Endodermal cell (in vitro differentiated cells): ENCODE measurements at regions not wholly inside any gene's neighbourhood (a gene's known extent, or its start where the extent isn't known, plus 50 kb on each side); places are given as distances from the start of the nearest gene placed in this dataset.

Experiments
- DNase-seq: peaks from one replicate; pipeline ENCODE4 v3.0.0-alpha.2; 2017
- H3K27ac ChIP-seq: 2 replicates; pipeline ENCODE4 v1.5.1; 2013; ENCODE audit warnings: mild to moderate bottlenecking, low read depth, low read length, moderate library complexity
- H3K27me3 ChIP-seq: 2 replicates; pipeline ENCODE4 v1.6.1; 2013; ENCODE audit warnings: mild to moderate bottlenecking, low read length, moderate library complexity; ENCODE audit not compliant: insufficient read depth, control insufficient read depth, poor library complexity, severe bottlenecking
- H3K36me3 ChIP-seq: 2 replicates; pipeline ENCODE4 v1.7.0; 2013; ENCODE audit warnings: mild to moderate bottlenecking, low read length, moderate library complexity; ENCODE audit not compliant: control insufficient read depth, insufficient read depth
- H3K4me1 ChIP-seq: one replicate; pipeline ENCODE4 v1.7.0; 2013; ENCODE audit warnings: low read length; ENCODE audit not compliant: control insufficient read depth, insufficient read depth
- H3K4me3 ChIP-seq: 2 replicates; pipeline ENCODE4 v1.5.1; 2013; ENCODE audit warnings: mild to moderate bottlenecking, low read length, moderate library complexity
- H3K9ac ChIP-seq: 2 replicates; pipeline ENCODE4 v1.6.1; 2013; ENCODE audit warnings: mild to moderate bottlenecking, low read length, moderate library complexity; ENCODE audit not compliant: poor library complexity, severe bottlenecking; ENCODE audit errors: extremely low read depth
- H3K9me3 ChIP-seq: 2 replicates; pipeline ENCODE4 v1.6.1; 2013; ENCODE audit warnings: mild to moderate bottlenecking, low read length, moderate library complexity; ENCODE audit not compliant: control insufficient read depth
- H3K27ac Mint-ChIP-seq: 2 replicates; pipeline ENCODE4 v1.8.0; 2020; ENCODE audit warnings: mixed read lengths
- H3K27me3 Mint-ChIP-seq: 2 replicates; pipeline ENCODE4 v1.8.0; 2021; ENCODE audit warnings: mild to moderate bottlenecking, mixed read lengths; ENCODE audit not compliant: insufficient read depth
- H3K36me3 Mint-ChIP-seq: 2 replicates; pipeline ENCODE4 v1.8.0; 2020; ENCODE audit warnings: low read depth, mixed read lengths
- H3K4me1 Mint-ChIP-seq: 2 replicates; pipeline ENCODE4 v1.8.0; 2020; ENCODE audit warnings: mixed read lengths
- H3K4me3 Mint-ChIP-seq: 2 replicates; pipeline ENCODE4 v1.8.0; 2020; ENCODE audit warnings: mild to moderate bottlenecking, moderate library complexity, mixed read lengths
- H3K9me3 Mint-ChIP-seq: 2 replicates; pipeline ENCODE4 v1.8.0; 2020; ENCODE audit warnings: mild to moderate bottlenecking, mixed read lengths
- WGBS, 2 experiments: methylation state at CpG; one replicate each; pipeline versions ENCODE4 v1.1.5 to v1.1.7; 2013; ENCODE audit warnings: missing lambda C conversion rate in 2 of 2, mixed read lengths in 1 of 2; ENCODE audit not compliant: insufficient coverage in 1 of 2, insufficient read length in 1 of 2; 5-methylcytosine and 5-hydroxymethylcytosine counted together
- TF ChIP-seq, protein P1 (sequence below): fragments of 200-600 bp; sonication (generic); conservative IDR thresholded peaks from 2 replicates; pipeline ENCODE4 v1.5.0; 2021; ENCODE audit warnings: antibody characterized with exemption, mild to moderate bottlenecking

DNA sequence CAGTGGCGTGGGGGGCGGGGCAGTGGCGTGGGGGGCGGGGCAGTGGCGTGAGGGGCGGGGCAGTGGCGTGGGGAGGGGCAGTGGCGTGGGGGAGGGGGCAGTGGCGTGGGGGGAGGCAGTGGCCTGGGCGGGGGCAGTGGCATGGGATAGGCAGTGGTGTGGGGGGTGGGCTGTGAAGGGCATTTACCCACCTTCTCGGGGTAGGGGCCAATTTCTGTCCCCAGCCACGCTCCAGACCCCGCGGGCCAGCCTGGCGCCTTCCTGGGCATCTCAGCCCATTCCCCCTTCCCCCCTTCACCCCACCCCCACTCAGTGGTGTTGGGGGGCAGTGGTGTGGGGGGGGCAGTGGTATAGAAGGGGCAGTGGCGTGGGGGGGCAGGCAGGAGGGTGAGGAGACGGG is 92.7 kb downstream of the LITAF start:
- peak; percentile 66 for DNase-seq
- peaks cover 15% of the 10 kb centered on the region for H3K9me3 Mint-ChIP-seq
- peaks cover 6% of the 10 kb centered on the region for H3K4me1 Mint-ChIP-seq
- WGBS, 2 experiments, result 80% methylated on average over 1 of the region's 17 CpGs; no CpG with 5 or more reads in 1 of the 2 experiments
- H3K27me3 Mint-ChIP-seq, result no peaks in the 10 kb centered on the region
- Histone ChIP-seq H3K9me3 (peaks cover 8% of the 10 kb centered on the region), H3K4me1 (no peaks in the 10 kb centered on the region), H3K4me3 (no peak overlapping the region), H3K36me3 (no peaks in the 10 kb centered on the region), H3K9ac (no peak overlapping the region), H3K27me3 (no peaks in the 10 kb centered on the region), H3K27ac (no peak overlapping the region)
- TF ChIP-seq, protein P1, sequence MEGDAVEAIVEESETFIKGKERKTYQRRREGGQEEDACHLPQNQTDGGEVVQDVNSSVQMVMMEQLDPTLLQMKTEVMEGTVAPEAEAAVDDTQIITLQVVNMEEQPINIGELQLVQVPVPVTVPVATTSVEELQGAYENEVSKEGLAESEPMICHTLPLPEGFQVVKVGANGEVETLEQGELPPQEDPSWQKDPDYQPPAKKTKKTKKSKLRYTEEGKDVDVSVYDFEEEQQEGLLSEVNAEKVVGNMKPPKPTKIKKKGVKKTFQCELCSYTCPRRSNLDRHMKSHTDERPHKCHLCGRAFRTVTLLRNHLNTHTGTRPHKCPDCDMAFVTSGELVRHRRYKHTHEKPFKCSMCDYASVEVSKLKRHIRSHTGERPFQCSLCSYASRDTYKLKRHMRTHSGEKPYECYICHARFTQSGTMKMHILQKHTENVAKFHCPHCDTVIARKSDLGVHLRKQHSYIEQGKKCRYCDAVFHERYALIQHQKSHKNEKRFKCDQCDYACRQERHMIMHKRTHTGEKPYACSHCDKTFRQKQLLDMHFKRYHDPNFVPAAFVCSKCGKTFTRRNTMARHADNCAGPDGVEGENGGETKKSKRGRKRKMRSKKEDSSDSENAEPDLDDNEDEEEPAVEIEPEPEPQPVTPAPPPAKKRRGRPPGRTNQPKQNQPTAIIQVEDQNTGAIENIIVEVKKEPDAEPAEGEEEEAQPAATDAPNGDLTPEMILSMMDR, result no peak
- H3K4me3 Mint-ChIP-seq, result no peak overlapping the region
- no peak overlapping the region for H3K27ac Mint-ChIP-seq
- no peaks in the 10 kb centered on the region for H3K36me3 Mint-ChIP-seq

DNA sequence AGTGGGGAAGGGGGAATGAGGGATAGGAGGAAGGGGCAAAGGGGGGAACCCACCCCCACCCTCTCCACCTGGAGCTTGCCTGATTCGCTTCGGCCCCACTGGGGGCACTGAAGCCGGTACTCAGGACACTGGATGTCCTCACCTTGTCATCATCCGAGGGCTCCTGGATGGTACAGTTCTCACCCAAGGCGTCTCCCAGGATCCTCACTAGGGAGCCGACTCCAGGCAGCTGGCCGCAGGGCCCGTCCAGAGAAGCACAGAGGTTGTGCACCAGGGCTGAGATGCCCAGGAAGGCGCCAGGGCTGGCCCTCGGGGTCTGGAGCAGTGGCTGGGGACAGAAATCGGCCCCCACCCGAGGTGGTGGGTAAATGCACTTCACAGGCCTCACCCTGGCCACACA is 92.3 kb downstream of the LITAF start:
- Histone ChIP-seq H3K36me3 (no peaks in the 10 kb centered on the region), H3K4me1 (no peaks in the 10 kb centered on the region), H3K4me3 (no peak overlapping the region), H3K9me3 (peaks cover 8% of the 10 kb centered on the region), H3K27ac (peak overlapping the region; percentile 44), H3K27me3 (no peaks in the 10 kb centered on the region), H3K9ac (no peak overlapping the region)
- H3K36me3 Mint-ChIP-seq, result no peaks in the 10 kb centered on the region
- H3K27me3 Mint-ChIP-seq, result no peaks in the 10 kb centered on the region
- H3K27ac Mint-ChIP-seq, result no peak overlapping the region
- TF ChIP-seq, protein P1, result no peak
- H3K4me1 Mint-ChIP-seq, result peaks cover 6% of the 10 kb centered on the region
- 89% methylated on average over 7 to 12 of the region's 12 CpGs for WGBS, 2 experiments
- DNase-seq, result peak; percentile 69
- no peak overlapping the region for H3K4me3 Mint-ChIP-seq
- H3K9me3 Mint-ChIP-seq, result peaks cover 15% of the 10 kb centered on the region

DNA sequence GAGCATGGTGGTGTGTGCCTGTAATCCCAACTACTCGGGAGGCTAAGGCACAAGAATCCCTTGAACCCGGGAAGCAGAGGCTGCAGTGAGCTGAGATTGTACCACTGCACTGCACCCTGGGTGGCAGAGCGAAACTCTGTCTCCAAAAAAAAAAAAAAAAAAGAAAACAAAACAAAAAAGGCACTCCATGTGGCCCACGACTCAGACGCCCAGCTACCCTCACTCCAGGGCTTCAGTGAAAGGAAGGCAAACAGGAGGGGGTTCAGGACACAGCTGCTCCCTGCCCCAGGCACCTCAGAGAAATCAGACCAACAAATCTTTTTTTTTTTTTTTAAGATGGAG is 91.7 kb downstream of the LITAF start:
- H3K27ac Mint-ChIP-seq, result no peak overlapping the region
- no peak overlapping the region for H3K9ac ChIP-seq
- peaks cover 9% of the 10 kb centered on the region for H3K9me3 Mint-ChIP-seq

More for the DNA sequence above, 91.7 kb downstream of the LITAF start:
- Histone ChIP-seq H3K36me3 (no peaks in the 10 kb centered on the region), H3K27ac (no peak overlapping the region), H3K27me3 (no peaks in the 10 kb centered on the region), H3K4me1 (no peaks in the 10 kb centered on the region), H3K4me3 (no peak overlapping the region), H3K9me3 (peaks cover 8% of the 10 kb centered on the region)
- no peaks in the 10 kb centered on the region for H3K36me3 Mint-ChIP-seq
- no peaks in the 10 kb centered on the region for H3K27me3 Mint-ChIP-seq
- H3K4me3 Mint-ChIP-seq, result no peak overlapping the region
- peaks cover 6% of the 10 kb centered on the region for H3K4me1 Mint-ChIP-seq
- TF ChIP-seq, protein P1, result no peak
- 56 to 76% methylated on average over 4 to 5 of the region's 5 CpGs for WGBS, 2 experiments
- DNase-seq, result no peak
